SJSA1 (cell line): ENCODE measurements at regions not wholly inside any gene's neighbourhood (a gene's known extent, or its start where the extent isn't known, plus 50 kb on each side); places are given as distances from the start of the nearest gene placed in this dataset.

Experiments used
- DNase-seq, 2 experiments: peaks; one replicate each; pipeline ENCODE4 v3.0.0-alpha.2; 2015 to 2020; ENCODE audit warnings: low spot score in 2 of 2, low read depth in 1 of 2
- H3K27ac ChIP-seq: fragments of 250-450 bp; sonication (Bioruptor Pico); 2 replicates; pipeline ENCODE4 v1.5.1; 2020; ENCODE audit warnings: mild to moderate bottlenecking, moderate library complexity
- H3K27me3 ChIP-seq: fragments of 250-450 bp; sonication (Bioruptor Pico); replicated peaks from 2 replicates; pipeline ENCODE4 v1.5.1; 2020; ENCODE audit warnings: mild to moderate bottlenecking, moderate library complexity
- H3K36me3 ChIP-seq: fragments of 250-450 bp; sonication (Bioruptor Pico); 2 replicates; pipeline ENCODE4 v1.5.1; 2020; ENCODE audit warnings: mild to moderate bottlenecking
- H3K4me1 ChIP-seq: fragments of 250-450 bp; sonication (Bioruptor Pico); replicated peaks from 2 replicates; pipeline ENCODE4 v1.6.1; 2021; ENCODE audit warnings: mild to moderate bottlenecking
- H3K4me3 ChIP-seq: fragments of 250-450 bp; sonication (Bioruptor Pico); 2 replicates; pipeline ENCODE4 v1.5.1; 2020; ENCODE audit warnings: mild to moderate bottlenecking
- H3K9me3 ChIP-seq: fragments of 250-450 bp; sonication (Bioruptor Pico); replicated peaks from 2 replicates; pipeline ENCODE4 v1.5.1; 2020; ENCODE audit warnings: mild to moderate bottlenecking

- Histone ChIP-seq H3K4me3 (no peak overlapping the region), H3K27me3 (no peaks in the 10 kb centered on the region), H3K4me1 (no peaks in the 10 kb centered on the region), H3K36me3 (no peaks in the 10 kb centered on the region), H3K27ac (no peak overlapping the region), H3K9me3 (no peaks in the 10 kb centered on the region)
- no peak for DNase-seq
These were observed 406.2 kb downstream of the TGFB2 start for GRCh38 chr1:218751208-218751948.

- Histone ChIP-seq H3K4me1 (no peaks in the 10 kb centered on the region), H3K27ac (no peak overlapping the region), H3K9me3 (no peaks in the 10 kb centered on the region), H3K4me3 (no peak overlapping the region), H3K27me3 (no peaks in the 10 kb centered on the region), H3K36me3 (no peaks in the 10 kb centered on the region)
- no peak for DNase-seq
These were observed 407.0 kb downstream of the TGFB2 start for GRCh38 chr1:218752126-218752525.

DNA sequence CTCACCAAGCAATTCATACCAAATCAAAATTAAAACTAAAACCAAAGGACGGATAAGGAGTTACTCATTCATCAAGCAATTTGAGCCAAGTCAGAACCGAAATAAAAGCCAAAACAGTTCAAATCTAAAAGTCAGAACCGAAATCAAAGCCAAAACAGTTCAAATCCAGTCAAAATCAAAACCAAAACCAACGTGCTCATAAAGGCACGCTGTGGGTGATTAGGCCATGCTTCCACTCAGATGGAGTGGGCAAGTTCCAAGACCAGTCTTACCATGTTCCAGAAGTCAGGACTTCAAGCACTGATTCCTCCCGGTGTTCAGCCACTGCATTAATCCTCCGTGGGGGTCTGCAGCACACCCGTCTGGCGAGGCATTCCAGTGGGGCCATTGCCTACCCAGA is 409.3 kb downstream of the TGFB2 start:
- no peaks in the 10 kb centered on the region for H3K27me3 ChIP-seq
- DNase-seq, result no peak
- H3K27ac ChIP-seq, result no peak overlapping the region
- no peaks in the 10 kb centered on the region for H3K9me3 ChIP-seq
- H3K36me3 ChIP-seq, result no peaks in the 10 kb centered on the region
- H3K4me1 ChIP-seq, result no peaks in the 10 kb centered on the region
- H3K4me3 ChIP-seq, result no peak overlapping the region

- no peak for DNase-seq
- H3K36me3 ChIP-seq, result no peaks in the 10 kb centered on the region
- H3K4me1 ChIP-seq, result no peaks in the 10 kb centered on the region
- H3K4me3 ChIP-seq, result no peak overlapping the region
- no peaks in the 10 kb centered on the region for H3K9me3 ChIP-seq
- H3K27me3 ChIP-seq, result no peaks in the 10 kb centered on the region
- H3K27ac ChIP-seq, result no peak overlapping the region
These were observed 410.0 kb downstream of the TGFB2 start for GRCh38 chr1:218755128-218755527.

GRCh38 chr1:218759795-218760194 is 413.9 kb upstream of the LYPLAL1 start:
- Histone ChIP-seq H3K9me3 (no peaks in the 10 kb centered on the region), H3K4me3 (no peak overlapping the region), H3K27me3 (no peaks in the 10 kb centered on the region), H3K4me1 (no peaks in the 10 kb centered on the region), H3K36me3 (no peaks in the 10 kb centered on the region), H3K27ac (no peak overlapping the region)
- DNase-seq, result no peak

GRCh38 chr1:218760601-218761570 is 412.8 kb upstream of the LYPLAL1 start:
- Histone ChIP-seq H3K4me1 (no peaks in the 10 kb centered on the region), H3K36me3 (no peaks in the 10 kb centered on the region), H3K9me3 (no peaks in the 10 kb centered on the region), H3K27ac (no peak overlapping the region), H3K4me3 (no peak overlapping the region), H3K27me3 (no peaks in the 10 kb centered on the region)
- DNase-seq, result no peak

DNA sequence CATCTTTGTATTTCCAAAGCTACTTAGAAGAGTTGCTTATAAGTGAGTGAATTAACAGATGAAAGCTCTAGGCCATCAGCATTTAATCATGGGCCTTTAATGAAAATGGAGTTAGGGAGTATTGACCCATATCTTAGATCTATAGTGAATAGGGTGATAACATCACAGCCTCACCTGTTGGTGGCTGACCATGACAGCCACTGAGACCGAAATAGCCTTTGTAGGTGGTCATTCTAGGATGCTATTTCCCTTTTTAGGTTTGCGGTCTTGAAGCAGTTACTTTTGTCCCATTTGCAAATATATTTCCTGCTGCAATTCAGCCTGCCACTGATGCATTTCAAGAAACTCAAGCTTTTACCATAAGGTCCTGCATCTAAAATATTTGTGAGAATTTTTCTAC is 410.1 kb upstream of the LYPLAL1 start:
- Histone ChIP-seq H3K27ac (no peak overlapping the region), H3K9me3 (no peaks in the 10 kb centered on the region), H3K27me3 (no peaks in the 10 kb centered on the region), H3K4me3 (no peak overlapping the region), H3K36me3 (no peaks in the 10 kb centered on the region), H3K4me1 (no peaks in the 10 kb centered on the region)
- DNase-seq, result no peak

DNA sequence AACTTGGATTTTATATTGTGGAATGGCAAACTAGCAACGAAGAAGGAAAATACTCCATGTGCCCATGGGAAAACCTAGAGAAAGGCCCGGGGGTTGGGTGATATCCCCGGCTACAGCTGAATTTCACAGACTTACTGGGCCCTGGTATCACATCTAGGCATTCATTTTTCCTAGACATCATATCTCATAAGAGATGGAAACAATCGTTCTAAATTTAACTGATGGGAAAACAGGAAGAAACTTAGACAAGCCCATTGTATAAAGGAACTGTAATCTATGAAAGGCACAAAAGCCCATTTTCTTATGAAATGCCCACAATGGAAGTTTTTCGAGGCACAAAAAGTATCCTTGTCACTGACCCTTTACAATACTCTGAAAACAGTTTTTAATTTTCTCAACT is 407.9 kb upstream of the LYPLAL1 start:
- H3K27ac ChIP-seq, result no peak overlapping the region
- no peak for DNase-seq

DNA sequence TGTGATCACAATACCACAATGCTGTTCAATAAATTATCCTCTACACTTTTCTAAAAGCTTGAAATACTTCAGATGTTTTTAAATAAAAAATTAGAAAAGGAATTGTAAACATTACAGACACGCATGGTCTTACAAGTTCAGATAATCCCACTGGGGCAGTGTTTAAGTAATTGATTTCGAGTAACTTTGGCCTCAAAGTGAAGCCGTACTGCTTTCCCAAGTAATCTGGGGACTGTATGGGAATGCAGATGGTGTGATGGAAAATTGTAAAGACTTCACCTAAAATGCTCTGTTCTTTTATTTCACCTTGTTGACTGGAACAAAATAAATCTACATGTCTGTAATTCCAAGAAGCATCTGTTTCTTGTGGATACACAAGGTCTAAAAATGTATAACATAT is 401.7 kb upstream of the LYPLAL1 start:
- H3K4me1 ChIP-seq, result no peaks in the 10 kb centered on the region
- H3K36me3 ChIP-seq, result no peaks in the 10 kb centered on the region
- no peak overlapping the region for H3K27ac ChIP-seq
- no peaks in the 10 kb centered on the region for H3K9me3 ChIP-seq
- H3K4me3 ChIP-seq, result no peak overlapping the region
- no peaks in the 10 kb centered on the region for H3K27me3 ChIP-seq
- no peak for DNase-seq

More for the DNA sequence above, 407.9 kb upstream of the LYPLAL1 start:
- no peaks in the 10 kb centered on the region for H3K36me3 ChIP-seq
- H3K4me3 ChIP-seq, result no peak overlapping the region
- no peaks in the 10 kb centered on the region for H3K4me1 ChIP-seq
- H3K27me3 ChIP-seq, result no peaks in the 10 kb centered on the region
- no peaks in the 10 kb centered on the region for H3K9me3 ChIP-seq

GRCh38 chr1:218772575-218772974 is 401.1 kb upstream of the LYPLAL1 start:
- no peak for DNase-seq
- Histone ChIP-seq H3K36me3 (no peaks in the 10 kb centered on the region), H3K27me3 (no peaks in the 10 kb centered on the region), H3K27ac (no peak overlapping the region), H3K4me1 (no peaks in the 10 kb centered on the region), H3K9me3 (no peaks in the 10 kb centered on the region), H3K4me3 (no peak overlapping the region)

- Histone ChIP-seq H3K27ac (no peak overlapping the region), H3K4me3 (no peak overlapping the region), H3K9me3 (no peaks in the 10 kb centered on the region), H3K36me3 (no peaks in the 10 kb centered on the region), H3K4me1 (no peaks in the 10 kb centered on the region), H3K27me3 (no peaks in the 10 kb centered on the region)
- DNase-seq, result no peak
These were observed 398.1 kb upstream of the LYPLAL1 start for GRCh38 chr1:218775501-218776021.

- no peaks in the 10 kb centered on the region for H3K9me3 ChIP-seq
These were observed 395.2 kb upstream of the LYPLAL1 start for GRCh38 chr1:218778257-218779126.

GRCh38 chr1:218779341-218780100 is 394.2 kb upstream of the LYPLAL1 start:
- Histone ChIP-seq H3K4me3 (no peak overlapping the region), H3K4me1 (no peaks in the 10 kb centered on the region), H3K27me3 (no peaks in the 10 kb centered on the region), H3K36me3 (no peaks in the 10 kb centered on the region), H3K9me3 (no peaks in the 10 kb centered on the region), H3K27ac (no peak overlapping the region)
- no peak for DNase-seq

More at GRCh38 chr1:218778257-218779126, 395.2 kb upstream of the LYPLAL1 start:
- Histone ChIP-seq H3K4me3 (no peak overlapping the region), H3K27me3 (no peaks in the 10 kb centered on the region), H3K4me1 (no peaks in the 10 kb centered on the region), H3K36me3 (no peaks in the 10 kb centered on the region), H3K27ac (no peak overlapping the region)
- no peak for DNase-seq
